ENCODE measurements at regions not wholly inside any gene's neighbourhood (a gene's known extent, or its start where the extent isn't known, plus 50 kb on each side); places are given as distances from the start of the nearest gene placed in this dataset.

- no peak overlapping the region for H3K9ac ChIP-seq (replicated peaks; ENCODE audit: extremely low read depth, insufficient read depth, low read length)
- POLR2A ChIA-PET = no interaction called here
Measured at GRCh38 chr18:40415821-40416220, 1539.2 kb upstream of the PIK3C3 start.

More at GRCh38 chr18:40415821-40416220, 1539.2 kb upstream of the PIK3C3 start:
- dilution Hi-C loops (cut with MboI; ENCODE audit: extremely low pct_ligation_motif_present, low sequenced_read_pairs) = no loop called here
- no peaks in the 10 kb centered on the region for H4K20me1 ChIP-seq (replicated peaks; ENCODE audit: control insufficient read depth, extremely low read depth, insufficient read depth, low read length)
- H3K4me2 ChIP-seq (ENCODE audit: insufficient read depth, low read length) = no peak overlapping the region
- H3K79me2 ChIP-seq (ENCODE audit: control insufficient read depth, insufficient read depth, low read length) = no peaks in the 10 kb centered on the region
- no peak overlapping the region for H2AFZ ChIP-seq (ENCODE audit: low read depth, low read length)
- CTCF ChIA-PET = no interaction called here
- intact Hi-C loops (cut with micrococcal nuclease) = loop anchor here (10.0 kb wide), 2 partner anchors 121 to 831 kb away; no protein-coding TSS in a partner anchor
- no peak overlapping the region for H3K4me3 ChIP-seq (replicated peaks in 1 of 3; ENCODE audit: insufficient read depth in 1 of 3, low read depth in 1 of 3, low read length in 3 of 3)
- no peaks in the 10 kb centered on the region for H3K9me1 ChIP-seq (replicated peaks; ENCODE audit: control insufficient read depth, extremely low read depth, insufficient read depth, low read length)
- FAIRE-seq (no peak), DNase-seq (ENCODE audit: low read depth, low spot score) (no peak)
- TF ChIP-seq JUN (IDR thresholded peaks at IDR 0.05; ENCODE audit: borderline replicate concordance, insufficient read depth, insufficient read length, low read depth) = no peak
- no peak for TF ChIP-seq POLR2AphosphoS5 (IDR thresholded peaks at IDR 0.05; ENCODE audit: insufficient read depth, low read depth, low read length)
- TF ChIP-seq CTCF (IDR thresholded peaks at IDR 0.05; ENCODE audit: extremely low read depth in 1 of 2, insufficient read depth in 1 of 2, low read depth in 1 of 2, low read length in 2 of 2) = no peak
- no peak for TF ChIP-seq GATA2 (IDR thresholded peaks at IDR 0.05; ENCODE audit: insufficient read depth, insufficient read length, low read depth, low read length)
- no peak for TF ChIP-seq FOS (IDR thresholded peaks at IDR 0.05; ENCODE audit: borderline replicate concordance, insufficient read depth, low read length)
- no peak for TF ChIP-seq MYC (IDR thresholded peaks at IDR 0.05; ENCODE audit: low read depth, low read length)
- TF ChIP-seq POLR2A (IDR thresholded peaks at IDR 0.05; ENCODE audit: low read depth, low read length) = no peak
- no peak for TF ChIP-seq MAX (IDR thresholded peaks at IDR 0.05; ENCODE audit: insufficient read depth, insufficient read length)
- no peak for TF ChIP-seq EZH2 (IDR thresholded peaks at IDR 0.05; ENCODE audit: borderline replicate concordance, low read depth, low read length, severe bottlenecking)
- no peaks in the 10 kb centered on the region for H3K36me3 ChIP-seq (ENCODE audit: control insufficient read depth in 2 of 2, extremely low read depth in 1 of 2, insufficient read depth in 2 of 2, low read length in 2 of 2)
- H3K27me3 ChIP-seq (ENCODE audit: control insufficient read depth in 2 of 2, insufficient read depth in 2 of 2, low read length in 2 of 2) = no peaks in the 10 kb centered on the region
- H3K9me3 ChIP-seq (replicated peaks; ENCODE audit: control insufficient read depth, insufficient read depth, low read length) = no peaks in the 10 kb centered on the region
- H3K4me1 ChIP-seq (ENCODE audit: control insufficient read depth, extremely low read depth, insufficient read depth, low read length) = no peaks in the 10 kb centered on the region
- H3K27ac ChIP-seq (ENCODE audit: insufficient read depth, low read depth, low read length) = no peak overlapping the region
- no TSS peak for BruUV-seq (replicated peaks)

Data from endothelial cell of umbilical vein (primary cell).